Amniotic stem cell (primary cell): ENCODE measurements at regions not wholly inside any gene's neighbourhood (a gene's known extent, or its start where the extent isn't known, plus 50 kb on each side); places are given as distances from the start of the nearest gene placed in this dataset.

Experiments used
- DNase-seq: peaks from one replicate; lab custom pipeline; 2025; lab: John Stamatoyannopoulos, UW

DNA sequence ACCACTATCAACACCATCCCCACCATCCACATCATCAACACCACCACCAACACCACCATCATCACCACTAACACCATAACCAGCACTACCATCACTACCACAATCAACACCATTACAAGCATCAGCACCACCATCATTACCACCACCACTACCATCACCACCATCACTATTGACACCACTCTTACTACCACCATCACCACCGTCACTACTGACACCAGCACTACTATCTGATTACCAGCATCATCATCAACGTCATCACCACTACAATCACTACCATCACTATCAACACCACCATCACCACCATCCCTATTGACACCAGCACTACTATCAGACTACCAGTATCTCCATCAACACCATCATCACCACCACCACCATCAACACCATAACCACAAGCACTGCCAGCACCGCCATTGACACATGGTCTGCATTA lies 106.1 kb upstream of the RUNX3 start:
- no peak for DNase-seq

DNA sequence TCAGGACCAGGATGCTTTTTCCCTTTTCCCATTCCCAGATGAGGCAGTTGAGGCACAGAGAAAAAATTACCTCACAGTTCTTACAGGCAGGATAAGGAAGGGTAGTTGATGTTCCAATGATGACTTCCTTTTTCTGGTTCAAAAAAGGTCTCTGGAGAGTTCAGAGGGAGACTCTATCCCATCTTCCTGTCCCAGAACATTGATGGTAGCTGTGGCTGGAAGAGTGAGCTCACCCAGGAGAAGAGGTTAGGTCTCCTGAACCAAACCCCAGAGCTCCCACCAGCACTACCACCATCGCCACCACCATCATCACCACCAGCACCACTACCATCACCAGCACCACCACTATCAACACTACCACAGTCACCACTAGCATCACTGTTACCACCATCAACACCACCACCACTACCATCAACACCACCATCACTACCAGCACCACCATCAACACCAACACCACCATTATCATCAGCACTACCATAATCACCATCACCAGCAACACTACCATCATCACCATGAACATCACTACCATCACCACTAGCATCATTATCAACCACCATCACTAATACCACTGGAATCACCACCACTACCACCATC lies 105.5 kb upstream of the RUNX3 start:
- DNase-seq, result no peak

DNA sequence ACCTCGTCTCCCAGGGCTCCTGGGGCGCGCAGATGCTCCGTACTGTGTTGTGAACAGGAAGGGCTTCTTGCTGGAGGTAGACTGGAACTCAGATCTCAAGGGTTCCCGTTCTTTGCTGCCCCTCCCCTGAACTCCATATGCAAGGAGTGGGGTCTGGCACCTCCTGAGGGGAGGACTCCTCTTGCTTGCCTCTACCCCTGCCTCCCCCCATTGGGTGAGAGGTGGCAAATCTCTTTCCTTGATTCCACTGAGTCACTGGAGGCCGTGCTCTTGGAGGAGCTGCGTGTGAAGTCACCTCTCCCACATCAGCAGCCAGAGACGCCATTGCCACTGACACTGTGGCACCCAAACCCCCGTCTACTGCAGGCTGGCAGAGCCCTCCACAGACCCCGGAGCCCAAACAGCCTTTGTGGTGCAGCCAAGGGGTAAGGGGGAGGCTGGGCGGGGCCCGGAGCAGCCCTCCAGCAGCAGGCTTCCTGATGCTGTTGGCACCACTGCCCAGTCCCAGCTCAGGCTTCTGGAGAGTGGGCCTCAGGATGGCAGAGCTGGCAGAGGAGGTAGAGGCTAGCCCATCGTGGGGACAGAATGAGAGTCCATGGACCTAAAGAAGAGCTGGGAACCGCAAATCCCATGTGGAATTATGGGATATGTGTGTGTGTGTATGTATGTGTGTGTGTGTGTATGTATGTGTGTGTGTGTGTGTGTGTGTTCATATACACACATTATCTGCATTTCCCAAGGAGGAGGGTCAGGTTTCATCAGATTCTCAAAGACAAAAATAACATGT lies 104.9 kb upstream of the RUNX3 start:
- DNase-seq, result no peak

DNA sequence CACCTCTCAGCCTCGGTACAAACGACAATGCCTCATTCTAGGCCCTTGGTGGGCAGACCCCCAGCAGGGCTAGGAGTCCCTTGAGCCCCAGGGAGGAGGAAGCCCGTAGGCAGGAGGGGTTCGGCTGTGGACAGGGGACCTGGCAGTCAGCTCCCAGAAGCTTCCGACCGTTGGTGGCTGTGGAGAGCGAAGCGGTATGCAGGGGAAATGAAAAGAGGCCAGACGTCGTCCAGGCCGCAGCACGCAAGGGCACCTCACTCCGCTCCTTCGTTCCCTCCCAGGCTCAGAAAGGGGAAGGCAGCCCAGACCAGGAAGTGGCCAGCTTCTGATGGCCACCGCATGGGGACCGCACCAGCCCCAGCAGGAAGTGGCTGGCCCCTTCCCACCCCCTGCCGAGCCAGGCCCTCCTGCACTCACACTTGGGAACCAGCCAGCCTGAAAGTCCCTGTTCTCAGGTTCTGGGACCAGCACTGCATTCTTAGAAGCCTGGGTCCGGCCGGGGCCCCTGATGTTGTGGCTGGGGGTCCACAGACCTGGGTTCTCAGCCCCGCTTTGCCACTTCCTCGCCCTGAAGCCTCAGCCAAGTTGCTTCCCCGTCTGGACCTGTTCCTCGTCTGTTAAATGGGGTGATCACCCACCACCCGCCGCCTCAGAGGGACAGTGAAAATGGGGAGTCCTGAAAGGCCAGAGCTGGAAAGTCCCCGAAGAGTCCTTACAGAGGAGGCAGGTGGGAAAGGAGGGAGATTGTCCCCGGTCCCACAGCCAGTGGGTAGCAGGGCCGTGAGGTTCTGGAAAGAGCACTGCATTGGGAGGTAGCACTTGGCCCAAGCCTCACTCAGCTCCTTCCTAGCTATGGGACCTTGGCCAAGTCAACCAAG lies 104.0 kb upstream of the RUNX3 start:
- no peak for DNase-seq

DNA sequence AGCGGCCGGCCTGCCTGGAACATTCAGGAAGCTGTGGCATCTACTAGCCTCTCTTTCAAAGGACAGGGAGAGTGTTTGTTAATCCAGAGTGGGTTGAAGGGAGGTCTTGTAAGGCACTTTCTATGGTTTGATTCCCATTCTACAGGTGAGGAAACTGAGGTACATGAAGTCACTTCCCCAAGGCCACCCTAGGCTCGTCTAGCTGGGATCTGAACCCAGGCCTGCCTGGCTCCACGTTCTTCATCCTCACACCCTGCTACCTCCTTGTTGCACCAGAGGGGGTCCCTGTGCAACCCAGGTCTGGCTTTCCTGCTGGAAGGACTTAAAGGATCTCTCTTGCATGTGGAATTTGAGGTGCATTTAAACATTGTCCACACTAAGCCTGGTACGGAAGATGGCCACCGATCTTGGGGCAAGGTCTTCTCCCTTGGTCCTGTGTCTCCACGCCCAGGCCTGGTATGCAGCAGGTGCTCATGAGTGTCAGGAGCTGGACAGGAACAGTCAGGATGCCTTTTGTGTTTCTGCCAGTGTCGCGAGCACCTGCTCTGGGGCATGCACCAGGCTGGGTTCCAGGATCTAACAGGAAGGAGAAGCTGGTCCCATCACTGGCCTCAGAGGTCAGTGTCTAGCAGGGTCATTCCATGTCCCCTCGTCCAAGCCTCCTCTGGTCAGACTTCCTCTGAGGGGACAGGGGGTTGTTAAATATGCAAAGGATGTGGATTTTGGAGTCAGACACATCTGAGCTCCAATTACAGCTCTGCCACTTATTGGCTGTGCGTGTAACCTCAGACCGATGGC lies 103.2 kb upstream of the RUNX3 start:
- DNase-seq, result no peak

DNA sequence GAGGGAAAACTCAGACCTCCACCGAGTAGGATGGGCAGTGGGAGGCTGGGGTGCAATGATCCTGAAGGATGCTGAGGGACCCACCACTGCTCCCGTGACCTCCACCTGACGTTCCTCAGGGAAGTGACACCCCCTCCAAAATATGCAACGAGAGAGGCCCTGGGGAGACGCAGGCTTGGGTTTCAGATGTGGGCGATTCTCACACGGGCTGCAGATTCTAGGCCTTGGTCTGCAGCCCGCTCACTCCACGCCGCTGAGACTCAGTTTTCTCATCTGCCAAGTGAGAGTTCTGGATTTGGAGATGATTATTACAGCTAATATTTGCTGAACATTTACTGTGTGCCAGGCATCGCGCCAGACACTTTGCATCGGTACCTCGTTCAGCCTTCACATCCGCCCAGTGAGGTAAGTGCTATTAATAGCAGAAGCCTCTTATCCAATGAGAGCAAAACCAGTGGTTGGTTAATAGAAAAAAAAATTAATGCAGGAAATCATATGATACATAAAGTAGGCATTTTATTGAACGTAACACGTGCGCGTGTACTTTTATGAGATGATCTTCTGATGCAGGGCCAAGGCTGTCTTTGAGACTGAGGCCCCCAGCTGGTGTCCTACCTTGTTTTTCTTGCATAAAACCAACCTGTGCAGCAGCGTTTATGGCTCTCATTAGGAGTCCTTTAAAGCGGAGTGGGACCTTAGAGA lies 102.0 kb upstream of the RUNX3 start:
- DNase-seq, result no peak

DNA sequence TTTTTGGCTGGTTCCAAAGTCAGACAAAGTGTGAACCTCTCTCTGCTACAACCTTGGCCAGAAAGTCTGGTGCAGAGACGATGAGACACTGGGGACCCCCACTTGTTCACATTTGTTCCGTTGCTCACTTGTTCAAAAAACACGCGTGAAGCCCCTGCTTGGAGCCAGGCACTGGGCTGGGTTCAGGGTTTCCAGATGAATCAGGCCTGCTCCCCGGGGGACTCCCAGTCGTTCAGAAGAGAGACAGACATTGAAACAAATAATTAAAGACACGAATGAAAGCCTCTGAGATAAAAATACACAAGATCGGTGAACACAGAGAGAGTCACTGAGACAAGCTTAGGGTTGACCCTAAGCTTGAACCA lies 101.5 kb upstream of the RUNX3 start:
- DNase-seq, result no peak

DNA sequence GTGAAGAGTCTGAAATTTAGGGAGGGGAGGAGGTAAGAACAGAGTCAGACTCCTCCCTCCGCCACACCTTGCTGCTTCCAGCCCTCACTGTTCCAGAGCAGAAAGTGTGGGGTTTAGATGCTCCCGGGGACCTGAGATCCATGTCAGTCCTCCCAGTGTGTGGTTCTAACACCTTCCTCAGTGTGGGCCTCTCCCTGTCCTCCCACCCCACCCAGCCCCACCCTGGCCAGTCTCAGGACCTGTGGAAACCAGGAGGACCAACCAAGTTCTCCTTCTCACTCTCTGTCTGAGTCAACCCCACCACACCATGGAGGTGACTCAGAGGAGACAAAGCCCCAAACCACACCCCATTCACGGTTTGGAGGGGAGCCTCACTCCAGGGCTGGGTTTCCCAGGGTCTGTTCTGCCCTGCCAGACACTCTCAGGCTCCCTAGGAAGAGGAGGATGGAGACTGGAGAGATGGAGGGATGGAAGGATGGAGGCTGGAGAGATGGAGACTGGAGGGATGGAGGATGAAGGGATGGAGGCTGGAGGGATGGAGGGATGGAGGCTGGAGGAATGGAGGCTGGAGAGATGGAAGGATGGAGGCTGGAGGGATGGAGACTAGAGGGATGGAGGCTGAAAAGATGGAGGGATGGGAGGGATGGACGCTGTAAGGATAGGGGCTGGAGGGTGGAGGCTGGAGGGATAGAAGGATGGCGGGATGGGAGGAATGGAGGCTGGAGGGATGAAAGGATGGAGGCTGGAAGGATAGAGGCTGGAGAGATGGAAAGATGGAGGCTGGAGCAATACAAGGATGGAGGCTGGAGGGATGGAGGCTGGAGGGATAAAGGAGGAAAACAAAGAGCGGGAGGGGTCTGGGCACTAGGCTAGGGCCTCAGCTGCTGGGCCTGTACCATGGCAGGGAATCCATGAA lies 100.9 kb upstream of the RUNX3 start:
- no peak for DNase-seq

DNA sequence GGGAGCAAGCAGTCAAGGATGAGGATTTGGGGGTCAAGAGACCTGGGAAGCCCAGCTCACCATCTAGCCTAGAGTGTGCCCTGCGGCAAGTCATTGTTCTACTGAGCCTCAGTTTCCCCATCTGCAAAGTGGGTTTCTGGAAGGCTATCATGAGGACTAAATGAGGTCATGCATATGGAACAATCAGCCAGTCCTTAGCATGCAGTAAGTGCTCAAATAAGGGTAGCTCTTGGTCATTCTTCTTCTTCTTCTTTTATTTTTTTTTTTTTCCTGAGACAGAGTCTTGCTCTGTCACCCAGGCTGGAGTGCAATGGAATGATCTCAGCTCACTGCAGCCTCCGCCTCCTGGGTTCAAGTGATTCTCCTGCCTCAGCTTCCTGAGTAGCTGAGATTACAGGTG lies 99.9 kb upstream of the RUNX3 start:
- no peak for DNase-seq

DNA sequence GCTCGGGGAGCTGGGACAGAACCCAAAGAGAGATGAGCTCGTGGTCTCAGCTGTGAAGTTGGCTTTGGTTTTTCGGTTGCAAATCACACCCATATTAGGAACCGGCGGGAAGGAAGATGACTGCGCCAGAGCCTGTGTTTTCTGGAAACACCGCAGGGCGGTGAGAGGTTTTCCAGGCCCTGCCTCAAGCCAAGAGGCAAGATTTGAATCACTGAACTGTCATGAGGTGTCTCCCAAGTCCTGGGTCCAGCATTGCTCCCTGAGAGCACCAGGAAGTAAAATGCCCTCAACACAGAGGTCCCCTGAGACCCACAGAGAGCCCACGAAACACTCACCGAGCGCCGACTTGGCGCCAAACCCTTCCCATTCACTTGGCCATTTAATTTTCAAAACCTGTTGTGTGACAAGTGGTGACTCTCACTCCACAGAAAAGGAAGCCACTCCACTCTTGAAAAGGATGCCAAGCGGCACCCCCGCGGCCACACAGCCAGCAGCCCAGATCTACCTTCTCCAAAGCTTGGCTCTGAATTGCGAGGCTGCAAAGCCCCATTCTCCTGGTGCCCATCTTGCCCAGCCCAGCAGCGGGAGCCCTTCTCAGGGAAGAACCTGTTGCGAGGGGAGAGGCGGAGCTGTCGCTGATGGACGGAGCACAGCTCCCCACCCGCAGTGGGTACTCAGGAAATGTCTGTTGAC lies 99.0 kb upstream of the RUNX3 start:
- no peak for DNase-seq

DNA sequence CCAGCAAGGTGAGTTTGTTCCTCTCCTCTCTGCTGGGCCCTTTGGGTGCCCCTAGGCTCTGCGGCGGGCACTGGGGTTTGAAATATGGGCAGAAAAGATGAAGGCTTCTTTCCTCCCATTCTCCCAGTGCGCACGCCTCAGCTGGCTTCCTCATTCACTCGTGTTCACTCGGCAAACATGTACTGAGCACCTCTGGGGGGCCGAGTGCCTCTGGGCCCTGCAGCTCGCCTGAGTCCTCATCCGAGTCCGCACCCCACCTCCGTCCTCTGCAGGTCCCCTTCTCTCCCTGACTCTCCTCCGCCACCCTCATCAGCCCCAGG lies 98.5 kb upstream of the RUNX3 start:
- no peak for DNase-seq

DNA sequence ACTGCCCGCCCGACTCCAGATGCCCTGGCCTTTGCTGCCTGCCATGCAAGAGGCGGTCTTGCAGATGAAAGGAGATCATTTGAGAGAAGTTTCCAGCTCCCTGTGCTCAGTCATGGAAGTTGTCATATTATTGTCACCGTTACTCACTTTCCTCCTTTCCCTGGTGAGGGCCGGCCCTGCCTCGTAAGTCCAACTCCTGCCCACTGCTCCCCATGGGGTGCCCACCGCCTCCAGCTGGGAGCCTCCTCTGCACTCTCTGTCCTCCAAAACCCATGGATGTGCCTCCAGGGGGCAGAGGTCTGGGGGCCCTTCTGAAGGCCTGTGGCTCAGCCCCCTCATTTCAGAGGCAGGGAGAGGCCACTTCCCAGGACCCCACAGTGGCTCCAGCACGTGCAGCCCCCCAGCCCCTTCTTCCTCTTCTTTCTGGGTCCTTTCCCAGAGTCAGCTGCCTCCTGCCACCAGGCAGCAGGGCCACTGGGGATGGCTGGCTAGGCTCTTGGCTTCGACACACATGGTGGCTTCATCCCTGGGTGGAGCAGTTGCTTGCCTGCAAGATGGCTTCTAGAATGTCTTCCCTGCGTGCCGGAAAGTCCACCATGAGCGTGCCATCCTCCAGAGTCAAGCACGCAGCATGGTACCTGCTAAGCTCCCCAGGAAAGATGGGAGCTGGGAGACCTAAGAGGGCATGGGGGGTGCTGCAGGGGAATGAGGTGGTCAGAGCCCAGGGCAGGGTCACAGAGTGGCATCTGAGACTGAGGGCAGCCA lies 97.9 kb upstream of the RUNX3 start:
- no peak for DNase-seq

DNA sequence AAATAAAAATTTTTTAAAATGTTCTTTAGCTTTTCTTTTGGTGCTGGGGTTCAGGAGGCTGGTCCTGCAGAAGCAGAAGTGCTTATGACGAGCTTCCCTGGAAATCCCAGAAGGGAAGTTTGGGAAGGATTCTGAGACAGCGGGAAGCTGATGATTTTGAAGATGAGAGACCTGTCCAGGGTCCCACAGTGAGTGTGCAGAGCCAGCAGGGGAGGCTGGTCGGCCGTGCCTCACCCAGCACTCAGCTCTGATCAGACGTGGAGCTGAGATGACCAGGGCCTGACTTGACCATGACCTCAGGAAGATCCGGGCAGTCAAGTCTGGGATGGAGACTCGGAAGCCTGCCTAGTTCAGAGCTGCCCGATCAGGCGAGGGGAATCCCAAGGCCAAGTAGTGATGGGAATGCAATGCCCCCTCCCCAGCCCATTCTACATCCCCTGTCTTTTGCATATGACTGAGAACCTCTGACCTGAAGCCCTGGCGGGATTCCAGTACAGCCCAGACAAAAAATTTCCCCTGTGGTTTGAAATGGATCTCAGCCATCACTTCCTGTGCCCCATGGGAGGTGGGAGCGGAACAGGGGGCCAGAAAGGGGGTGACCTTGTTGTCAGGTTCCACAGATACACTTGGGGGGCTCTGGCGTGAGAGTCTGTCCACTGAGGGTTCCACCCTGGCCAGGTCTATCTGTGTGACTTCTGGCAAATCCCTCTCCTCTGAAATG lies 96.8 kb upstream of the RUNX3 start:
- no peak for DNase-seq

DNA sequence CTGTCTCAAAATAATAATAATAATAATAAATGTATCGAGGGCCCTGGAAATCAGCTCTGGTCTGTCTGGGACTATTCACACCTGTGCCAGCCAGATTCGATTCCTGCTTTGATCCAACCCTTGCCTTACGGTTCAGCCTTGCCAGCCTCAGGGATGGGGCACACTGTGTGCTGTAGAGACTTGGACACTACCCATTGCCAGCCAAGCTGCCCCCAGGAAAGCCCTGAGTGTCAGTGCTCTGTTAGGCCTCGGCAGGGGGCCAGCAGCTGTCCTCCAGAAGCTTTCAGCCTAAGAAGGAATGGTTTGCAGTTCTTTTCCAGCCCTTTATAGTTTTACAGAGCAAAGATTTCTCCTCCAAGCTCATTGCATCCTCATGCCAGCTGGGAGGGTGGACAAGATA lies 96.2 kb upstream of the RUNX3 start:
- DNase-seq, result no peak

DNA sequence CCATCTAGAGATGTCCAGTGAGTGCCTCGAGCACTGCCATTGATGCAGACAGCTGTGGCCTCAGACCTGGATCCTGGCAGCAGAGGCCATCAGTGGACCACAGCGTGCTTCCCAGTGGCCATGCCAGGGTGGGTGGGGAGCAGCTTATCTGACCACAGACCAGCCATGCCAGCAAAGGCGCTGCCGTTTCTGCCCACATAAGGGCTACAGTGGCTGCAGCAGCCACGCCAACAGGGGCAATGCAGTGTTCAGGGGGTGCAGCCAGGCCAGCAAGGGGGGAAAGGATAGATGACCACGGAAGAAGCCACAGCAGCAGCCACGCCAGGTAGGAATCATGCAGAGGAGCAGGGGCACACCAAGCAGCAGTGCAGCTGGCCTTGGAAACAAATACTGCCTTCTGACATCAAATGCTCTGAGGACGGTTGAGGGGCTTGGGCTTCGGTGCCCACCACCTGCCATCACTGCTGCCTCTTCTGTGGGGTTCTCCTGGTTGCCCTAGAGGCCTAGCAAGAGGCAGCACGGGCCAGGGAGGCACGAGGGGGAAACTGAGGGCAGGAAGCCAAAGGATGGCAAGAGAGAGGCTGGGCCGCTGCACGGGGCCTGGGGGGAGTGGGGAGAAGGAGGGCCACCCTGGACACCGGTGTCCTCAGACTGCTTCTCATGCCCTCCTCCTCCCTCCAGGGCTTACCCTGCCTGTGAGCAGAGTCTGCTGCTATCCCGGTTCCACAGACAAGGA lies 94.7 kb upstream of the RUNX3 start:
- DNase-seq, result no peak

DNA sequence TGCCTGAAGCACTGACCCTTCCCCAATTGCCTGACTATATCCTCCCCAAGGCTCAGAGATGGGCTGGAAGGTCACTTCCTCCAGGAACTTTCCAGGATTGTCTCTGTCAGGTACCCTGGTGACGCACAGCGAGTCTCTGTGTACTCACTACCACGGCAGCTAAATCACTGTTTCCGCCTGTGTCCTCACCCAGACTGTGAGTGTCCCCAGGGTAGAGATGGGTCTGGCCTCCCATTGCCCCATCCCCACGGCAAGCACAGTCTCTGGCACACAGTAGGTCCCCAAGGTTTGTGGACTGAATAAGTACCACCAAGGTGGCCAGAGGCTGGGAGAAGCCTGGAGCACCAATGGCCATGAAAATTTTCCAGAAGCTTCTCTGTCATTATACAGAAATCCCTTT lies 93.8 kb upstream of the RUNX3 start:
- no peak for DNase-seq

DNA sequence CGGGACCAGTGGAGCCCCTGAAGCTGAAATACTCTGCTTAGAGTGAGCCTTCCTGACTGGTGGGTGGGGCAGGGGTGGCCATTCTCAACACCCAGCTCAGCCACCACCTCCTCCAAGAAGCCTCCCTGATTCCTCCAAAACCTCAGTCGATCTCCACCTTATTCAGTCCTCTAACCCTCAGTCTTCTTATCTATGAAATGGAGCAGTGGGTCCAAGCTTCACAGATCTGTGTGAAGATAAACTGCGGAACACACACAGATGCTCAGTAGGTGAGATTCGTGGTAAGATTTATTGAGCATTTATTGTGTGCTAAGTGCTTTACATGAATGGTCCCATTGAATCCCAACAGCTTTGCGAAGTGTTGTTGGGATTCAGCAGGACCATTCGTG lies 93.1 kb upstream of the RUNX3 start:
- no peak for DNase-seq
